ENCODE measurements at regions not wholly inside any gene's neighbourhood (a gene's known extent, or its start where the extent isn't known, plus 50 kb on each side); places are given as distances from the start of the nearest gene placed in this dataset.

- no peak for DNase-seq (ENCODE audit: low spot score)
Measured at GRCh38 chr2:172361840-172362239, 65.5 kb upstream of the ITGA6 start.

DNA sequence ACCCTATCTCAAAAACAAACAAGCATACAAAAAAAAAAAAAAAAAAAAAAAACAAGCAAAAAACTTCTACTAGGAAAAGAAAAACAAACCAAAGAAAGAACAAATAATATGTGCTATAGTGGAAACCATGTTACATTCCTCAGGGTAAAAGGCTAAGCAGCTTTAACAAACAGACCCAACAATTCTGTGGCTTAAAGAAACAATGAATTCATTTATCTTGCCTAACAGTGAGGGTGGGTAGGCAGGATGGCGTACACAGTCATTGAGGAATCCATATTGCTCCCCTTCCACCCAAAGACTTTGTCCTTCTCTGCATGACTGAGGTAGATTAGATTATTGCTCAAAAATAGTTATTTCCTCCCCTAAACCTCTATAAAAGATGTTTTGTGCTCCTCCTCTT, 63.1 kb upstream of the ITGA6 start:
- DNase-seq (ENCODE audit: low spot score) = no peak

DNA sequence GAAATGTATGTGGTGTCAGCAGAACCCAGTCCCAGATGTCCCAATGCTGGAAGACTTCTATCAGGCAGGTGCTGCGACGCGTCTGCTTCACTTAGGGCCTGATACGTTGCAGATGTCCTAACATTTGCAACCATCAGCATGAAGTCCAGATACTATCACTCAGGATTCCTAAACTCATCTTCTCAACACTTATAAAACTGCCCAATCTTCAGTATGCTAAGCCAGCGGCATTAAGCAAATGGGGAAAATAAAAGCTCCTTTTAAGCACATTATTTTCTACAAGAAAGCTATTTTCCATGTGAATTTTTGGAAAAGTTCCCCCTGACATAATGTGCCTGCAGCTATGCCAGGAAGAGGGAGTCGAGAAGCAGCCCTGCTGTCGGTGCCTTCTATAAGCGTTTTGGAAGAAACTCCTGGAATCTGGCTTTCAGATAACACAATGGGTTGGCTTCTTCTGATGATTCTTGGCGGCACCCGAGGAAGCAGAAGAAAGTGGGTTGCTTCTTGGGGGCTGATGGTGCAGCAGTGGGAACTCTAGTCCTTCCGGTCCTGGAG, 60.7 kb upstream of the ITGA6 start:
- DNase-seq (ENCODE audit: low spot score) = no peak

- DNase-seq (ENCODE audit: low spot score) = no peak
Measured at GRCh38 chr2:172370821-172371455, 56.4 kb upstream of the ITGA6 start.

GRCh38 chr2:172372436-172372835, 55.0 kb upstream of the ITGA6 start:
- no peak for DNase-seq (ENCODE audit: low spot score)

DNA sequence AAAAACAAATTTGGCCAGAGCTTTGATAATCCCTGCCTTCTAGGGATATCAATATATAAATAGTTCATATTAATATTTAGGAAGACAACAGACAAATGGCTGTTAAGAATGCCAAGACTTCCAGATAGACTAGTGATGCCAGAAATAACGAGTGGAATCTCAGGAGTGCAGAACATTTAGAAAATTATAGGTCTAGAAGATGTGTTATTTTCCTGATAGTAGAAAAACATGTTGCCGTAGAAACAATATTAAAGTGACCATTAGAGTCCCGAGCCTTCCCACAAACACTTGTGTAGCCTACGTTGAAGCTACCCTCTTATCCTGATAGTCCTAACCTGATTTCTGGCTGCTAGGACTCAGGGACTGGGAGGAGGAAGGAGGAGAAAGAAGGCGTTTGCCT, 54.3 kb upstream of the ITGA6 start:
- DNase-seq (ENCODE audit: low spot score) = no peak

DNA sequence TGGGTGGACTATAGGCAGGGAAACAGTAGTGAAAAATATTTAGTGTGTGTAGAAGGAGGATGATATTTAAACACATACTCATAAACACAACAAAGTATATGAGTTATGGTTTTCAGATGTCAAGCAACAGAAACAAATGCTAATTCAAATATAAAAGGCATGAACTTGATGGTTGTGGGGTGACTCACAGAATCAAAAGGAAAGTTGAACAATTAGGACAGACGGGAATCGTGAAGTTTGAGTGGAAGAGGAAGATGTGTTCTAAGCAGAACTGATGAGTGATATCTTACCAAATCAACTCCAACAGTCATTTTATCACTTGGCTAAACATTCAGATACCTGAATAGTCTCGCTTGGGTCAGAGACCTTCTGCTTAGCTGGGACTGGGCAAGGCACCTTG, 53.6 kb upstream of the ITGA6 start:
- DNase-seq (ENCODE audit: low spot score) = no peak

GRCh38 chr2:172374318-172375240, 52.8 kb upstream of the ITGA6 start:
- DNase-seq (ENCODE audit: low spot score) = no peak

DNA sequence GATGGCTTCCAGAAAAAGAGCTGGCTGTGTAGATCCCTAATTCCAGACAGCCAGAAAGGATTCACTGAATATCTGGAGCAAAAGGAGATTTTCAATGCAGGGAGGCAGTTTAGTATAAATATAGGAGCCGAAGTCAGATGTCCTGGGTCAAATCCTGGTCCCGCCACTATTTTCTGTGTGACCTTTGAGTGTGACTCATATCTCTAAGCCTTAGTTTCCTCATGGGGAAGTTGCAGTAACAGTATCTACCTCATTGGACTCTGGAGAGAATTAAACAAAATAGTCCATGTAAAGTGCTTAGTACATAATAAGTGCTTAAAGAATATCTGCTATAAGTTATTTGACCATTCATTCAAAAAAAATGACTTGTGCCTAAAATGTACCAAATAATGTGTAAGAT, 52.1 kb upstream of the ITGA6 start:
- DNase-seq (ENCODE audit: low spot score) = no peak

DNA sequence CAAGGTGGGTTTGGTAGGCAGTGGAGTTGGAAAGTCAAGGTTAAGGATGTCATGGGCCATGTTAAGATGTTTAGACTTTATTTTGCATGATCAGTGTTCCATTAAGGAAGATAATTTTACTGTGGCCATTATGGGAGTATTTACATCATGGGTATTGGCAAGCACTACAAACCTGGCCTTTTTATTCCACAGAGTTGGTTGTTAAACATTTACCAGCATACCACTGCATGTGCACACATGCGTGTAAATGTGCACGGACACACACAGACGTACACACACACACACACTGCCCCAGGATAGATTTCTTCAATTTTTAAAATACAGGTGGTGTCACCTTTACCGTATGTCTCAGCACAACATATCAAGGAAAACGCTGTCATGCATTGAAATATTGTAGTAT, 51.4 kb upstream of the ITGA6 start:
- DNase-seq (ENCODE audit: low spot score) = no peak

GRCh38 chr2:172376505-172377125, 50.8 kb upstream of the ITGA6 start:
- no peak for DNase-seq (ENCODE audit: low spot score)

DNA sequence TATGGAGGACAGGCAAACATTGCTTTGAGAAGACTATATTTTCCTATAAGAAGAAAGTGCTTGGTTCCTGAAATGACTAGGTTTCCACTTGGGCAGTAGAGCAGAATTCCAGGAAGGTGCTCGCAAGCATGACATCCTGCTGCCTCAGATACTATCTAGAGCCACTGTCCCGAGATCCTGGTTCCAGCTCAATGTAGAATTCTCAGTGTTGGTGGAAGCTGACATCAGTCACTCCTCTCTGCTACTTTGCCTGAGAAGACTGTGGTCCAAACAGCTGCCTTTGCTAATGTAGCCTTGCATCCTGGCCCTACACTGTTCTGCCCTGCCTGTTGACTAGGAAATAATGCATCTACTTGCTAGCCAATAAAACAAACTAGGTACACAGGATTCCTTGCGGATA, 50.0 kb upstream of the ITGA6 start:
- no peak for DNase-seq (ENCODE audit: low spot score)

Data from globus pallidus (tissue), 1 donor.